GM21526 (cell line): ENCODE measurements at regions not wholly inside any gene's neighbourhood (a gene's known extent, or its start where the extent isn't known, plus 50 kb on each side); places are given as distances from the start of the nearest gene placed in this dataset.
"Not testable (repeated sequence)": the region's sequence is repeated elsewhere in the genome, so short reads cannot be mapped to it uniquely, and the experiment has no call there.

Source experiments
- ATAC-seq: cut with Tn5 transposase; IDR thresholded peaks from one replicate; pipeline ENCODE4 v1.9.1; 2021; ENCODE audit warnings: moderate library complexity; ENCODE audit not compliant: unreplicated experiment, low FRiP score

DNA sequence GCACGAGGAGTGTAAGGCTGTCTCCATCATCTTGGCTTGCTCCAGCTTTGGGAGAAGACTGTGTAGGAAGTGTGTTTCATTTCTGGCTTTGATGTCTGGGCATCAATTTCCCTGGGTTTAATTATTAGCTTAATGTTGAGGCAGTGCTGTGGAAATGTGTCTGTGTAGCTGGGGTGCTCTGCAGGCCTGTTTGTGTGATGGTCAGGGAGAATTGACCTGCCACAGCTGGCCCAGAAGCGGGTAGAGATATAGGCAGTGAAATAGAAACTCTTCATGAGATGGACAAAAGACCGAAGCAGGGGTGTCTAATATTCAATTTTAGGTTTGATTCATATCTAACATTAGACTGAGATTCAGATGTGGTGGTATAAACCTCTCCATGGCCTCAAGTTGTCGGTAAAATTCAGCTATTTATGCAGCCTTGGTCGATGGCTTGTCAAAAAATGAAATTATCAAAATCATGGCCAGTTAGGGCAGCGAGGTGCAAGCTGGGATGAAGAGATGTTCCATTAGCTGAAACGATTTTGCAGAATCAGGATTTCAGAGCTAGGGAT, 95.3 kb upstream of the SNX9 start:
- no peak for ATAC-seq

DNA sequence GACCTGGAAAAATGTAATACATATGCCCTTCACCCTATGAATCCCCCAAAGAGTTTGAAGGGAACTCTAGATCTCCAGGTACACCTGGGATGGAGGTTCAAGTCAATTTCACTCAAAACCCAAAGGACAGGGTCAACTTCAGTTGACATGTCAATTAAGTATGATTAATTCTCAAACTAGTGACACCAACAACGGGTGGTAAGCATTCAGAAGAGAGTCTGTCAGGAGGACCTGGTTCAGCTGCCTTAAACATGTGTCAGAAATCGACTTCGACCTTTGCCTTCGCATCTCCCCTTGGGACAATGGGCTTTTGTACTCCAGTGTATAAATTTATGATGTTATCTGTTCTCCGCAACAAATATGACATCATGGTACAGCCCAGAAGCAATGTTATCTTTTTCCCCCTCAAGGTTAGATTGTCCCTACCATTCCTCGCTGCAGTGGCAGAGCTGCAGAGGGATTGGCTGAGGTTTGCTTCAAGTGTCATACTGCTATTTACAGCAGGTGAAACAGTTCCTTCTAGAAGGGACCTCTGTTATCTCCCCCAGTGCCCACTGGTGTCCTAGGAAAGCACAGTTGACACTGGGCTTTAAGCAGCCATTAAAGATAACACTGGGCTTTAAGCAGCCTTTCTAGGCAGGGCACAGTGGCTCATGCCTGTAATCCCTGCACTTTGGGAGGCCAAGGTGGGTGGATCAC, 94.7 kb upstream of the SNX9 start:
- no peak for ATAC-seq

DNA sequence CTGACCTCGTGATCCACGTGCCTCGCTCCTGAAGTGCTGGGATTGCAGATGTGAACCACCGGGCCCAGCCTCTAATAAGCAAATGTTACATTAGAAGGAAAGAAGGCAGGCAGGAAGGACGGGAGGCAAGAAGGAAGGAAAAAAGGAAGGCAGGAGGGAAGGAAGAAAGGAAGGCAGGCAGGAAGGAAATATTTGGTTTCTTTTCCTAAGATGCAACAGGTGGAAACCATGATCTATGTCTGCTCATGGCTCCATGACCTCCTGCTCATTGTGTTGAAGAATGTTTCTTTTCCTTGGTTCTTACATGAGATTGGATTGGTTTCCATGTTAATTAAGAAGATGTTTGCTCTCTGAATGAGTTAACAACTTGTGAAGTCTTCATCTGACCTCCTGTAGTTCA, 91.8 kb upstream of the SNX9 start:
- ATAC-seq, result no peak

DNA sequence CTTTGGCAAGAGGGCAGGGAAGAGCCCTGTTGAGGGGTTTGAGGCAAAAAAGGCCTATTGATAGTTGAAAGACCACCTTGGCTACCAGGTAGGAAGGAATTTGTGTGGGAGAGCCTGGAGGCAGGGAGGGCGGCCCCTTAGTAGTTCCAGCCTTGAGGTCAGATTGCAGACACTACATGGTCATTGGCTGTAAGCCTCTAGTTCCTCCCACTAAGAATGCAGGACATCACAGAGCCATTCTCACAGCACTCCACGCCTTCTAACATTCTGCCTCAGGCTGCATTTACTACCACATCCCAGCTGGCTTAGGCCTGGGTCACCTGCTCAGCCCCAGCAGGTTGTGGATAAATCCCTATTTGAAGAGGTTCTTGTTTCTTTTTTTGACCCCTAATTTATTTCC, 91.0 kb upstream of the SNX9 start:
- no peak for ATAC-seq

DNA sequence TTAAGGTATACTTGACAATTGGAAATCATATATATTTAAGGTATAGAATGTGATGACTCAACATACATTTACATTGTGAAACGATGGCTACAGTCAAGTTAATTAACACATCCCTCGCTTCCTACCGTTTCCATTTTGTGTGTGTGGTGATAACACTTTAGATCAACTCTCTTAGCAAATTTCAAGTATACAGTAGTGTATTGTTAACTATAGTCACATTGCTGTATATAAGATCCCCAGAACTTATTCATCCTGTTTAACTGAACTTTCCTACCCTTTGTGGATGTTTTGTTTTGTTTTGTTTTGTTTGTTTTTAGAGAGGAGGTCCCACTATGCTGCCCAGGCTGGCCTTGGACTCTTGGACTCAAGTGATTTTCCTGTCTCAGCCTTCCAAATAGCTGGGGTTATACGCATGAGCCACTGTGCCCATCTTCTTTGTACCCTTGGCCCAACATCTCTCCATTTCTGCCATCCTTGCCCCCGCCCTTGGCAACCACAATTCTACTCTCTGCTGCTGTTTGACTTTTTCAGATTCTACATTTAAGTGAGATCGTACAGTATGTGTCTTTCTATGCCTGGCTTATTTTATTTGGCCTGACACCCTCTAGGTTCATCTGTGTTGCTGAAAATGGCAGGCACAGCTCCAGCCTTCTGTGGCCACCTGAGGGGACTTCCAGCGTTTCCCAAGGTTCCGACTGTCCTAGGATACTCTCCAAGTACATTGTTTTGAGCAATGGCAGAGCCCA, 90.5 kb upstream of the SNX9 start:
- ATAC-seq, result no peak

DNA sequence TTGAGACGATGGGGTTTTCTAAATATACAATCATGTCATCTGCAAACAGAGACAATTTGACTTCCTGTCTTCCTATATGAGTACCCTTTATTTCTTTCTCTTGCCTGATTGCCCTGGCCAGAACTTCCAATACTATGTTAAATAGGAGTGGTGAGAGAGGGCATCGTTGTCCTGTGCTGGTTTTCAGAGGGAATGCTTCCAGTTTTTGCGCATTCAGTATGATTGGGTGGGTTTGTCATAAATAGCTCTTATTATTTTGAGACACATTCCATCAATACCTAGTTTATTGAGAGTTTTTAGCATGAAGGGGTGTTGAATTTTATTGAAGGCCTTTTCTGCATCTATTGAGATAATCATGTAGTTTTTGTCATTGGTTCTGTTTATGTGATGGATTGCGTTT, 86.5 kb upstream of the SNX9 start:
- ATAC-seq, result not testable (repeated sequence)

DNA sequence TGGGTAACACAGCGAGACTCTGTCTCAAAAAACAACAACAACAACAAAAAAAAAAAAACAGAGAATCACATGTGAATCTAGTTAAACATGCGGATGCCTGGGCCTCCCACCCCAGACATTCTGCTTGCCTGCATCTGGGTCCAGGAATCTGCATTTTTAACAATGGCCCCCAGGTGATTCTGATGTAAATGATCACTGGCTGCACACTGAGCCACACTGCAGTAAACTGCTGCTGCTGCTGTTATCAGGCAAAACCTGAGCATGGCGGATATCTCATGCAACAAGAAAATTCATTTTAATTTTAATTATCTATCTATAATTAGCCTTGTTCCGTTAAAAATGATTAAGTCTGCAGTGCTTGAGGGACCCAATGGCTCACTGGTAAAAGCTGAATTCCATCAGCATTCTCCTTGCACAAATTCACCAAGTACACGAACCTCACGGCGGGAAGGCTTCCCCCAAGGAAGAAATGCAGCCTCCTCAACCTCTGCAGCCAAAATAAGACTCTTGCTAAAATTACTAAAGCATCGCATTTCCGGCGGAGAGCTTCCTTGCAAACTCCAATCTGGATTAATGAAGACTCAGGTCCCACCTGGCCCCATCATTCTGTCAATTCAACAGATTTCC, 81.6 kb upstream of the SNX9 start:
- ATAC-seq, result no peak

DNA sequence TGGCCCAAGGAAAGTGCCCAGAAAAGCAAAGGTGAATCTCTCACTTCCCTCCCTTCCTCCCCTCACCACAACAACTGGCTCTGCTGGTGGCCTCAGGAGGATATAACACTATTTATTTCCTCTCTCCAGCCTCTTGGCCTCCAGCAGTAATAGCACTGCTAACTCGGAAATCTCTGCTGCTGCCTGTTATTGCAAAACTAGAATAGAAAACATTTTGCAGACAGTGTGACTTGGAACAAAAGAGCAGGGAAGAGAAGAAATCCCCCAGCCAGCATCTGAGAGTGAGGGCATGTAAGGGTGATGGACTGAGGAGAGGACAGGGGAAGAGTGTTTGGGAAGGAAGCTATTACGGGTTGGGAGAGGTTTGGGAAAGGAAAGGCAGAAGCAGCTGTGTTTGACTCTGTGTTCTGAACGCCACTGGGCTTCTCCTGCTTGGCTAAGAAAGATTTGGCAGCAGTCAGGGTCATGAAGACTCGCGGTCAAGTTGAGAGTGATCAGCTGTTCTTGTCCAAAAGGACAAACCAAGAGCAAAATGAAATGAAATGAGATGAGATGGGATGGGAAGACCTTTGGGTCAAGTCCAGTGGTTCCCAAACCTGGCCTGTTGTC, 81.0 kb upstream of the SNX9 start:
- no peak for ATAC-seq

DNA sequence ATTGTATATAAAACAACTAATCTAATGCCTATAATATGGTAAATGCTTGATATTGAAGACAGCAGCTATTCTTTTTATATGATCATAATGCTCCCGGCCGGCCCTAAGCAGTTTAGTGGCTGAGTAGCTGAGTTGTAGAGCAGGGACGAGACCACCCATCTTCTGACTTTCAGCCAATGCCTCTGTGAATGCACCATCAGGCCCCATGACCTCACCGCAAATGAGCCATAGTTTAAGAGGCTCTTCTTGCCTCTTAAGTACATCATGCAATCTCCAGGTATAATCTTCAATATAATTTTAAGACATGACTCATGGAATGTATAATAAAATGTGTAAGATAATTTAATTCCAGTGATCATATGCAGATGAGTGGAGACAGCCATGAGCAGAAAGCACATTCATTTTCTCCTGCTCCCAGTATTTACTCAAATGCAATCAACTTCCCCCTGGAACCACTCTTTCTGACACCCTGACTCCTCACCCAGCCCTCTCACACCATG, 78.9 kb upstream of the SNX9 start:
- ATAC-seq, result no peak

DNA sequence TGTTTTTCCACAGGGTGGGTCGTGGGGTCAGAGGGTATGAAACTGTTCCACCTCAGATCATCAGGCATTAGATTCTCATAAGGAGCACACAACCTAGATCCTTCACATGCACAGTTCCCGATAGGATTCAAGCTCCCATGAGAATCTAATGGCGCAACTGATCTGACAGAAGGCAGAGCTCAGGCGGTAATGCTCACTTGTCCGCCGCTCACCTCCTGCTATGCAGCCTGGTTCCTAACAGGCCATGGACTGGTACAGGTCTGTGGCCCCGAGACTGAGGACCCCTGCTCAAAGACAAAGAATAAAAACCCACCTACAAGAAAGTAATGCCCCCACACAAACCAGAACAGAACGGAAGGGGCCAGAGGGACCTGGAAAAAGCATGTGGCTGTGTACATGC, 76.1 kb upstream of the SNX9 start:
- no peak for ATAC-seq

DNA sequence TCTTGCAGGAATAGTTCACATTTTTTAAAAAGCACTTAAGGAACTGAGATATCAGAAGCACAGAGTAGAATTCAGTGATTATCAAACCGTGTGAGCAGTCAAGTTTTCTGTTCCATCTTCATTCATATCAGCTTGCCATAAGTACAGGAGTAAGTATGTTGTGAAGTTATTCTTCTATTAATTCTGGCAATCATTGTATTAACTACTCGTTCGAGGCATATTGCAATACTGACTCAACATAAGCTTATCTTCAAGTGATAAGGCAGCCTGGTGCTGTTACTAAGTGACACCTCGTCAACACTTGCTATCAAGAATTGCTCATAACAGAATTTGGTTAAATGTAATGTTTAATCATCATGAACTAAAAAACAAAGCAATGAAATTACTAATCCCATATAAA, 75.7 kb upstream of the SNX9 start:
- ATAC-seq, result no peak

DNA sequence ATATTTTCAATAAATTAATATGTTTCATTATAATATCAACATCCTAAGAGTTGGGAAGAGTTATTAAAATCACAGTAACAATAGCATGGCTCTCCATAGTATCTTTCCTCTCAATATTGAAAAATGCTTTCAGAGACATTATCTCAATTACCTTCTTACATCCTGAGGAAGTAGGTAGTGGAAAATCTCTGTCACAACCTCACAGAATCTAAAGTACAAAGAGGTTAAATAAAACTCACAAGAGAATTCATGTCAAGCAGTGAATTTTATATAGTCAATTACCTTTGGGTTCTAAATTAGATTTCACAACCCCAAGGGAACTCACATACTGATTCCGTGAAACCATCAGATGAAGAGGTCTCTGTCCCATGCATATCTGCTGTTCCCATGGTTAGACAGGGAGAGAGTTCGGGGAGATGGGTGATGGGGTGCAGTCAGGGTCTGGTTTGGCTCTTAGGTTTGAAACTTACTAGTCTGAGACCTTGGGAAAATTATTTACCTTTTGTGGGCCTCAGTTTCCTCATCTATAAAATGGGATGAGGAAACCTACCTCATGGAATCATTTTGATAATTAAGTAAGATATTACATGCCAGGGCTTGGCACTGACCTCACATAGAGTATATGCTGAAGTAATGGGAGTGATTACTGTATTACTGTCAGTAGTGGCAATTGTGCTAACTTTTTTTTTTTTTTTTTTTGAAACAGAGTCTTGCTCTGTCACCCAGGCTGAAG, 74.0 kb upstream of the SNX9 start:
- no peak for ATAC-seq

DNA sequence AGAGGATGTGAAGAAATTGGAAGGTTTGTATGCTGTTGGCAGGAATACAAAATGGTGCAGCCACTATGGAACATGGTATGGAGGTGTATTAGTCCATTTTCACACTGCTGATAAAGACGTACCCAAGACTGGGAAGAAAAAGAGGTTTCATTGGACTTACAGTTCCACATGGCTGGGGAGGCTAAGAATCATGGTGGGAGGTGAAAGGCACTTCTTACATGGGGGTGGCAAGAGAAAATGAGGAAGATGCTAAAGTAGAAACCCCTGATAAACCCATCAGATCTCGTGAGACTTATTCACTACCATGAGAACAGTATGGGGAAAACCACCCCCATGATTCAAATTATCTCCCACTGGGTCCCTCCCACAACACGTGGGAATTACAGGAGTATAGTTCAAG, 72.1 kb upstream of the SNX9 start:
- ATAC-seq, result not testable (repeated sequence)

DNA sequence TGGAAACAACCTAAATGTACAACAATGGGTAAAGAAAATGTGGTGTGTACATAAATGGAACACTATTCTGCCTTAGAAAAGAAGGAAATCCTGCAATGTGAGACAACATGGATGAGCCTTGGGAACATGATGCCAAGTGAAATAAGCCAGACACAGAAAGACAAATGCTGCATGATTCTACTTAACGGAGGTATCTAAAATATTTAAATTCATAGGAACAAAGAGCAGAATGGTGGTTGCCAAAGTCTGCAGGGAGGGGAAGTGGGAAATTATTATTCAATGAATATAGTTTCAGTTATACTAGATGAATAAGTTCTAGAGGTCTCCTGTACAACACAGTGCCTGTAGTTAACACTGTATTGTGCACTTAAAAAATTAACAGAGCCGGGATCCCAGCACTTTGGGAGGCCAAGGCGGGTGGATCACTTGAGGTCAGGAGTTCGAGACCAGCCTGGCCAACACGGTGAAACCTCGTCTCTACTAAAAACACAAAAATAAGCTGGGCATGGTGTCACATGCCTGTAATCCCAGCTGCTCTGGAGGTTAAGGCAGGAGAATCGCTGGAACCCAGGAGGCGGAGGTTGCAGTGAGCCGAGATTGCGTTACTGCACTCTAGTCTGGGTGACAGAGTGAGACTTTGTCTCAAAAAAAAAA, 71.4 kb upstream of the SNX9 start:
- no peak for ATAC-seq

DNA sequence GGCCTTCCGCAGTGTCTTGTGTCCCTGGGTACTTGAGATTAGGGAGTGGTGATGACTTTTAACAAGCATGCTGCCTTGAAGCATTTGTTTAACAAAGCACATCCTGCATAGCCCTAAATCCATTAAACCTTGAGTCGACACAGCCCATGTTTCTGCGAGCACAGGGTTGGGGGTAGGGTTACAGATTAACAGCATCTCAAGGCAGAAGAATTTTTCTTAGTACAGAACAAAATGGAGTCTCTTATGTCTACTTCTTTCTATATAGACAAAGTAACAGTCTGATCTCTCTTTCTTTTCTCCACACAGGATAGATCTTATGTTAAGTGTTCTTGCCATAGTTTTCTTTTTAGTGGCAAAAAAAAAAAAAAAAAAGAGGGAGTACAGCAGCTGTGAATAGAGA, 70.2 kb upstream of the SNX9 start:
- ATAC-seq, result not testable (repeated sequence)

DNA sequence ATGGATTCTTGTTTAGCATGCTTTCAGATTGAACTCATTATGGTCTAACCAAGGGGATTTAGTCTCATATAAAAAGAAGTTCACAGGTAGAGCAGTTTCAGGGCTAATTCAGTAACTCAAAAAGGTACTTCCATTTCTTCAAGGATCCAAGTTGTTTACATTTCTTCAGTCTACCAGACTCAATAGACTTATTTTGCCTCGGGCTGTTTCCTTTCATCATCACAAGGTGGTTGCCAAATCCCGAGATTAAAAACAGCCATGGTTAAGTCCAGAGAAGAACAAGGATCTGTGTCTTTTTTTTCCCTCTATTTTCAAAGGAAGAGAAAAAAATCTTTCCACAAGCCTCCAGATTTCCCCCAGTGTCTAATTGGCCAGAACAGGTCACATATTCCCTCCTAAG, 69.8 kb upstream of the SNX9 start:
- ATAC-seq, result no peak

DNA sequence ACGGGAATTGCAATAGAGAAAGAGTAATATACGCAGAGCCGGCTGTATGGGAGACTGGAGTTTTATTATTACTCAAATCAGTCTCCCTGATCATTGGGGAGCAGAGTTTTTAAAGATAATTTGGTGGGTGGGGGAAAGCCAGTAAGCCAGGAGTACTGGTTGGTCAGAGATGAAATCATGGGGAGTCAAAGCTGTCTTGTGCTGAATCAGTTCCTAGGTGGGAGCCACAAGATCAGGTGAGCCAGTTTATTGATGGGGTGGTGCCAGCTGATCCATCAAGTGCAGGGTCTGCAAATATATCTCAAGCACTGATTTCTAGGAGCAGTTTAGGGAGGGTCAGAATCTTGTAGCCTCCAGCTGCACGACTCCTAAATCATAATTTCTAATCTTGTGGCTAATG, 69.2 kb upstream of the SNX9 start:
- not testable (repeated sequence) for ATAC-seq

DNA sequence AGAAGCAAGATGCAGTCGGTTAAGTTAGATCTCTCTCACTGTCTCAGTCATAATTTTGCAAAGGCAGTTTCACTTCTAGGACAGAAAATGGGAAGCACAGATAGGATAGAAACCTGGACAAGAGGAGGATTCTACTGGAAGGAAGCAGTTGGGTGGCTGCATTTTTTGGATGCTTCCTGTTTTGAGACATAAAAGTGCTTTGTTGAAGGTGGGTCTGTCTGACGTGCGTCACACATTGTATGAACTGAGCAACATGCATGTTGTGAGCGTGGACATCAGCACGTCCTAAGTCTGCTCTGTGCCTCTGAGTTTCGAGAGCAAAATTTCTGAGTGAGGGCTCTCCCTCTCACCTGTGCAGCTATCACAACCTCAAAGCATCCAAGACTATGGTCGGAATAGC, 68.7 kb upstream of the SNX9 start:
- no peak for ATAC-seq

DNA sequence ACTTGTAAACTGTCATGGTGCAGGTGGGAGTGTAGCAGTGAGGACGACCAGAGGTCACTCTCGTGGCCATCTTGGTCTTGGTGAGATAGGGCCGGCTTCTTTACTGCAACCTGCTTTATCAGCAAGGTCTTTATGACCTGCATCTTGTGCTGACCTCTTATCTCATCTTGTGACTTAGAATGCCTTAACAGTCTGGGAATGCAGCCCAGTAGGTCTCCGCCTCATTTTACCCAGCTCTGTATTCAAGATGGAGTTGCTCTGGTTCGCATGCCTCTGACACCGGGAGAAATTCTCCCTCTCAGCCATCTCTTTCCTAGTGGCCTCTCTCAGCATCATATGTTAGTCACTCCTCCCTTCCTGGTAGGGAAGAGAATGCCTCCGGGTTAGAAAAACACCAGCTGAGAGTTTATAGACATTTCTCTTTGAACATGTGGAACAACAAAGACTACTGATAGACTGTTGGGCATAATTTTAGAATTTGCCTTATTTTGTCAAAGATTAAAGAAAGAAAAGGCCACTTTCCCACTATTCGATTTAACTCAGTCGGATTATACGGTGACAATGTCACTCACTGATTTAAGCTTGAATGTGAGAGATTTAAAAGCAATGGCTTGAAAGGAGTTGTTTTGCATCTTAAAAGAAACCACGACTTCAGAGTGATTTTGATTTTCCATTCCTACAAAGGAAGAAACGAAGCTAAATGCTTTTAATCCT, 67.9 kb upstream of the SNX9 start:
- no peak for ATAC-seq
